ENCODE measurements at regions not wholly inside any gene's neighbourhood (a gene's known extent, or its start where the extent isn't known, plus 50 kb on each side); places are given as distances from the start of the nearest gene placed in this dataset.

- no peaks in the 10 kb centered on the region for H3K36me3 ChIP-seq (ENCODE audit: control insufficient read depth in 2 of 2, extremely low read depth in 1 of 2, insufficient read depth in 2 of 2, low read length in 2 of 2)
- no peaks in the 10 kb centered on the region for H3K27me3 ChIP-seq (ENCODE audit: control insufficient read depth, extremely low read depth, insufficient read depth, low read length)
- H3K4me1 ChIP-seq (ENCODE audit: control insufficient read depth, extremely low read depth, insufficient read depth, low read length), result no peaks in the 10 kb centered on the region
- no peaks in the 10 kb centered on the region for H3K79me2 ChIP-seq (ENCODE audit: control insufficient read depth, insufficient read depth, low read length)
- no peaks in the 10 kb centered on the region for H3K9me1 ChIP-seq (ENCODE audit: control insufficient read depth, extremely low read depth, insufficient read depth, low read length)
- H2AFZ ChIP-seq (ENCODE audit: control insufficient read depth, low read length), result no peak overlapping the region
- no peaks in the 10 kb centered on the region for H4K20me1 ChIP-seq (ENCODE audit: control insufficient read depth, extremely low read depth, insufficient read depth, low read length)
- TF ChIP-seq EZH2 (IDR thresholded peaks at IDR 0.05; ENCODE audit: low read length), result no peak
- TF ChIP-seq, protein P1, sequence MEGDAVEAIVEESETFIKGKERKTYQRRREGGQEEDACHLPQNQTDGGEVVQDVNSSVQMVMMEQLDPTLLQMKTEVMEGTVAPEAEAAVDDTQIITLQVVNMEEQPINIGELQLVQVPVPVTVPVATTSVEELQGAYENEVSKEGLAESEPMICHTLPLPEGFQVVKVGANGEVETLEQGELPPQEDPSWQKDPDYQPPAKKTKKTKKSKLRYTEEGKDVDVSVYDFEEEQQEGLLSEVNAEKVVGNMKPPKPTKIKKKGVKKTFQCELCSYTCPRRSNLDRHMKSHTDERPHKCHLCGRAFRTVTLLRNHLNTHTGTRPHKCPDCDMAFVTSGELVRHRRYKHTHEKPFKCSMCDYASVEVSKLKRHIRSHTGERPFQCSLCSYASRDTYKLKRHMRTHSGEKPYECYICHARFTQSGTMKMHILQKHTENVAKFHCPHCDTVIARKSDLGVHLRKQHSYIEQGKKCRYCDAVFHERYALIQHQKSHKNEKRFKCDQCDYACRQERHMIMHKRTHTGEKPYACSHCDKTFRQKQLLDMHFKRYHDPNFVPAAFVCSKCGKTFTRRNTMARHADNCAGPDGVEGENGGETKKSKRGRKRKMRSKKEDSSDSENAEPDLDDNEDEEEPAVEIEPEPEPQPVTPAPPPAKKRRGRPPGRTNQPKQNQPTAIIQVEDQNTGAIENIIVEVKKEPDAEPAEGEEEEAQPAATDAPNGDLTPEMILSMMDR (optimal IDR thresholded peaks at IDR 0.05 in 1 of 3, IDR thresholded peaks at IDR 0.05 in 1 of 3, conservative IDR thresholded peaks at IDR 0.05 in 1 of 3; ENCODE audit: extremely low read depth in 1 of 3, insufficient read depth in 2 of 3, low read length in 3 of 3), result no peak
- H3K9me3 ChIP-seq (ENCODE audit: control insufficient read depth, low read depth, low read length), result no peaks in the 10 kb centered on the region
- no peak overlapping the region for H3K4me2 ChIP-seq (ENCODE audit: control insufficient read depth, extremely low read depth, insufficient read depth, low read depth, low read length)
- no peak overlapping the region for H3K4me3 ChIP-seq (ENCODE audit: control insufficient read depth in 2 of 3, extremely low read depth in 1 of 3, insufficient read depth in 2 of 3, low read depth in 1 of 3, low read length in 3 of 3)
- DNase-seq (ENCODE audit: low read depth, low spot score) (no peak), FAIRE-seq (no peak)
- H3K9ac ChIP-seq (ENCODE audit: control insufficient read depth, extremely low read depth, insufficient read depth, low read length), result no peak overlapping the region
- dilution Hi-C loops (cut with MboI; ENCODE audit: extremely low pct_ligation_motif_present, low sequenced_read_pairs), result no loop called here
- H3K27ac ChIP-seq (ENCODE audit: control insufficient read depth, insufficient read depth, low read length), result no peak overlapping the region
These were observed 97.2 kb upstream of the SCN7A start for GRCh38 chr2:166591226-166591625.

DNA sequence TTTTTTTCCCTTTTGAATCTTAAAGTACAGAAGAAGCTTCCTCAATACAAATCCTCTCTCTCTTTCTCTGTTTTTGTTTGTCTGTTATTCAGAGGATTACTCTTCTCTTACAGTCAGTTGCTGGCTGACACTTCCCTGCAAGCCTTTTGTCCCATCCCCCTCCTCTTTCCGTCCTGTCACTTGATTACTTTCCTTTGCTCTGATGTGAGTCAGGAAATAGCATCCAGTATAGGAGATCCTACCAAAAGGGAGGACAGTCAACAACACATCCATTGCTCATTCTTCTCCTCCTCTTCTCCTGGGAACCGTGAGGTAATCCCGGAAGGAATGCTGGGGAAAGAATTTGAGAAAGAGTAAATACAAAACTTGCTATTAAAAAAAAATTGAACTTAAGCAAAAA lies 79.3 kb upstream of the SCN7A start:
- no peak overlapping the region for H2AFZ ChIP-seq (ENCODE audit: control insufficient read depth, low read length)
- TF ChIP-seq EZH2 (IDR thresholded peaks at IDR 0.05; ENCODE audit: low read length), result no peak
- TF ChIP-seq, protein P1 (optimal IDR thresholded peaks at IDR 0.05 in 1 of 3, IDR thresholded peaks at IDR 0.05 in 1 of 3, conservative IDR thresholded peaks at IDR 0.05 in 1 of 3; ENCODE audit: extremely low read depth in 1 of 3, insufficient read depth in 2 of 3, low read length in 3 of 3), result no peak
- no peak overlapping the region for H3K4me2 ChIP-seq (ENCODE audit: control insufficient read depth, extremely low read depth, insufficient read depth, low read depth, low read length)
- no peaks in the 10 kb centered on the region for H3K4me1 ChIP-seq (ENCODE audit: control insufficient read depth, extremely low read depth, insufficient read depth, low read length)
- FAIRE-seq, result no peak
- dilution Hi-C loops (cut with MboI; ENCODE audit: extremely low pct_ligation_motif_present, low sequenced_read_pairs), result no loop called here
- no peaks in the 10 kb centered on the region for H3K27me3 ChIP-seq (ENCODE audit: control insufficient read depth, extremely low read depth, insufficient read depth, low read length)
- H3K4me3 ChIP-seq (ENCODE audit: control insufficient read depth in 2 of 3, extremely low read depth in 1 of 3, insufficient read depth in 2 of 3, low read depth in 1 of 3, low read length in 3 of 3), result no peak overlapping the region
- no peak overlapping the region for H3K27ac ChIP-seq (ENCODE audit: control insufficient read depth, insufficient read depth, low read length)
- H3K9me1 ChIP-seq (ENCODE audit: control insufficient read depth, extremely low read depth, insufficient read depth, low read length), result no peaks in the 10 kb centered on the region
- H3K36me3 ChIP-seq (ENCODE audit: control insufficient read depth in 2 of 2, extremely low read depth in 1 of 2, insufficient read depth in 2 of 2, low read length in 2 of 2), result no peaks in the 10 kb centered on the region
- H4K20me1 ChIP-seq (ENCODE audit: control insufficient read depth, extremely low read depth, insufficient read depth, low read length), result no peaks in the 10 kb centered on the region
- H3K9me3 ChIP-seq (ENCODE audit: control insufficient read depth, low read depth, low read length), result no peaks in the 10 kb centered on the region
- H3K79me2 ChIP-seq (ENCODE audit: control insufficient read depth, insufficient read depth, low read length), result no peaks in the 10 kb centered on the region
- no peak overlapping the region for H3K9ac ChIP-seq (ENCODE audit: control insufficient read depth, extremely low read depth, insufficient read depth, low read length)
- no peak for DNase-seq (ENCODE audit: low read depth, low spot score)
